ENCODE measurements at regions not wholly inside any gene's neighbourhood (a gene's known extent, or its start where the extent isn't known, plus 50 kb on each side); places are given as distances from the start of the nearest gene placed in this dataset.
A peak's percentile ranks its signal among the peaks of the same experiment; 100 is the strongest.

DNA sequence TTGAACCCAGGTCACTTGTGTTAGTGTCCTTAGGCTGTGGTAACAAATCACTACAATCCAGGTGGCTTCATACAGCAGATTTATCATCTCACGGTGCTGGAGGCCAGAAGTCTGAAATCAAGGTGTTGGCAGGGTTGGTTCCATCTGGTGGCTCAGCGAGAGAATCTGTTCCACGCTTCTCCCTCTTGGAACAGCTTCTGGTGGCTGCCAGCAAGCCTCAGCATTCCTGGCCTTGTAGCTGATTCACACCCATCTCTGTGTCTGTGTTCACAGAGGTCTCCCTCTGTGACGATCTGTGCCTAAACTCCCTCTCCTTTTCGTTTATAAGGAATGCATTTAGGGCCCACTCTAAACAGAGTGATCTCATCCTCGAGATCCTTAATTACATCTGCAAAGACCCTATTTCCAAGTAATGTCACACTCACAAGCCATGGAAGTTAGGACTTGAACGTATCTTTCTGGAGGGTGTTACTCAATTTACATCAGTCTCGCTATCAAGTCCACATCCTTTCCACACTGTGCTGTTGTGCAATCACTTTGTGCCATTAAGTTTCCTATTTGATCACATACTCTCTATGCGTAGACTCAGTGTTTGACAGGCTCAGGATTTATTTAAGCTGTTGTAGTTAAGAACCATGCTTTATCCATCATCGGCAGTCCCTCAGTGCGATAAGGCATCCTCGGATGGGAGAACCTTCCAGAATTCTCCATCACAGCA, 164.4 kb downstream of the SOCS6 start:
- no peak for FAIRE-seq

DNA sequence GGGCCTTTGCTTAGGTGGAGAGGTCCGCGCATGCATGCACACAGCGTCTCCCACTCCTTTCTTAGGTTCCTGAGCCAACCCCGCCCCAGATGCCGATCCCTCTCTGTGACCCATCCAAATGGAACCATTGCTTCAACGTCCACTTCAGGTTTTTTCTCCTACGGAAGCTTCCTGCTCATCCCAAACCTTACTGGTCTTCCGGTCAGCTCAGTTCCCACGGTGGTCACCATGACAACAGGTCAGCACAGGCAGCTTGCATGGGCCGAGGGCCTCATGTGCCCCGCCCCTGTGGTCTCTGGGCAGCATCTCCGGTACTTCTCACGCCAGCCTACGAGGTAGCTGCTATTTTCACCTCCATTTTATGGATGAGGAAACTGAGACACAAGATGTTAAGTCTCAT, 163.7 kb downstream of the SOCS6 start:
- FAIRE-seq (no peak), DNase-seq (ENCODE audit: insufficient read length, low spot score) (no peak)

More for the DNA sequence above, 164.4 kb downstream of the SOCS6 start:
- no peak for DNase-seq (ENCODE audit: insufficient read length, low spot score)

- DNase-seq (ENCODE audit: insufficient read length, low spot score) (no peak), FAIRE-seq (no peak)
Measured at GRCh38 chr18:70450426-70451253, 161.8 kb downstream of the SOCS6 start.

- DNase-seq (ENCODE audit: insufficient read length, low spot score) (no peak), FAIRE-seq (no peak)
Measured at GRCh38 chr18:70448588-70448987, 159.7 kb downstream of the SOCS6 start.

DNA sequence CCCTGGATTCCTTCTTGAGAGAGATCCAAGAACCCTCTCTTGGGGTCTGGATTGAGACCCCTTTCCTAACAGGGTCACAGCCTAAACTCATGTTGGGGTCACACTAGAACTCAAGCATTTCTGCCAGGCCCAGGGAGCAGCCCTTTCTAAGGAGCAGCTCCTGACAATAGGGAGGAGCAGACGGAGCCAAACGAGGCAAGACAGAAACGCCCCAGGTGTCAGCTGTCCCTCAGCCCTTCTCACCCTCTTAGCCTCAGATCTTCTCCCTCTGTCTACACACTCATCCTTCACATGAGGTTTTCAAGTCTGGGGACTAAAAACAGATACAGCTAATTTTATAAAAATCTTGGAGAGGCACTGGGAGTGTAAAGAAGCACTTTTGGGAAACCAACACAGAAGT, 157.2 kb downstream of the SOCS6 start:
- DNase-seq (ENCODE audit: insufficient read length, low spot score), result no peak
- FAIRE-seq, result no peak

DNA sequence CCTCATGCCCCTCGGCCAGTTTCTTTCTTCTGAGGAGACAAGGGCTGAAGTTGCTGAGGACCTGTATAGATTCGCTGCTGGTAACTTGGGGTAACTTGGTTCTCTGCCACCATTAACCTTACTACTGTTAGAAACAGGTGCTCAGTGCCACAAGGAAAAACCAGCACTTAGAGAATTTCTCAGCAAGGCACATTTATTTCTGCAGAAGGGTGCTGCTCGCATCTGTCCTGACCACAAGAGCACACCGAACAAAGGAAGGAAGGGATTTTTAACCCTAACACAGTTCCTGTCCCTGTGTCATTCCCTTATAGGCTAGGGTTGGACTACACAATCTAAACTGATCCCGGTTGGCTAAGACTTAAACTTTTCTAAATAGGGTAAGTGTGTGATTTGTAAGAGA, 154.1 kb downstream of the SOCS6 start:
- FAIRE-seq, result no peak
- DNase-seq (ENCODE audit: insufficient read length, low spot score), result no peak

GRCh38 chr18:70432804-70433400, 144.1 kb downstream of the SOCS6 start:
- DNase-seq (ENCODE audit: insufficient read length, low spot score) (no peak), FAIRE-seq (no peak)

- DNase-seq (ENCODE audit: insufficient read length, low spot score), result no peak
- FAIRE-seq, result no peak
Measured at GRCh38 chr18:70431203-70431624, 142.4 kb downstream of the SOCS6 start.

- no peak for FAIRE-seq
- no peak for DNase-seq (ENCODE audit: insufficient read length, low spot score)
Measured at GRCh38 chr18:70430501-70431173, 141.8 kb downstream of the SOCS6 start.

- no peak for DNase-seq (ENCODE audit: insufficient read length, low spot score)
- FAIRE-seq, result no peak
Measured at GRCh38 chr18:70429847-70430500, 141.1 kb downstream of the SOCS6 start.

GRCh38 chr18:70428439-70428838, 139.6 kb downstream of the SOCS6 start:
- peak; percentile 82 for FAIRE-seq
- DNase-seq (ENCODE audit: insufficient read length, low spot score), result peak; percentile 48

DNA sequence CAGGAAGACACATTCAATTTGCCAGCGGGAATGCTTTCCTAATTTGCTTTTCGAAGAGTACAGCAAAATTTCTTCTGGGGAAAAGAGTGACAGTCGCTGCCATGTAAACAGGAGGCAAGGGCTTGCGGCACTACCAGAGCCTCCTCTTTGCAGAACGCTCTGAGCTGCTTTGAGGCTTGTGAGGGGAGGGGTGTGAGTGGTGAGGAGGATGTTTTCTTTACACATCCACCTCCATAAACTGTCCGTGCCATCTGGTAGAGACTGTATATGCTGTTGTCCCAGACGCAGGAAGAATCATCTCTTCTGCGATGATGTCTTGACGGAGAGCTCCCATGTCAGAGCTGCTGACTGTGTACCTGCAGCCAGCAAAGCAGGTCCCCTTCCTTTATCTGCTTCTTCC, 138.0 kb downstream of the SOCS6 start:
- no peak for DNase-seq (ENCODE audit: insufficient read length, low spot score)
- FAIRE-seq, result no peak

- DNase-seq (ENCODE audit: insufficient read length, low spot score) (no peak), FAIRE-seq (no peak)
Measured at GRCh38 chr18:70425236-70425635, 136.4 kb downstream of the SOCS6 start.

DNA sequence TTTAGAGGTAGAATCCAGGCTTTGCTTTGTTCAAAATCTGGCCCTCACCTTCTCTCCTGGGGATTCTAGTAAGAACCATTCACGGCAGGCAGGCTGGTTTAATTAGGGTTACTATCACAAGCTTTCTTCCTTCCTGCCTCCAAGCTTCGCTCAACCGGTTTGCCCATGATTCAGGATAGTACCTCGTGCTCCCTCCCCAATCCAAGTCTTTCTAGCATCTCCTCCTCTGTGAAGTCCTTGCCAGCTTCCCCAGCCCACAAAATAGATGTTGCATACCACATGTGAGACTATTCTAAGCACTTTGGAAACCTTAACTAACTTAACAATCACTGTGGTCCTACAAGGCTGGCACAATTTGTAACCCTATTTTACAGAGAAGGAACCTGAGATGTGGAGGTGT, 135.1 kb downstream of the SOCS6 start:
- FAIRE-seq, result no peak
- DNase-seq (ENCODE audit: insufficient read length, low spot score), result no peak

- no peak for DNase-seq (ENCODE audit: insufficient read length, low spot score)
- no peak for FAIRE-seq
Measured at GRCh38 chr18:70423120-70423519, 134.3 kb downstream of the SOCS6 start.

DNA sequence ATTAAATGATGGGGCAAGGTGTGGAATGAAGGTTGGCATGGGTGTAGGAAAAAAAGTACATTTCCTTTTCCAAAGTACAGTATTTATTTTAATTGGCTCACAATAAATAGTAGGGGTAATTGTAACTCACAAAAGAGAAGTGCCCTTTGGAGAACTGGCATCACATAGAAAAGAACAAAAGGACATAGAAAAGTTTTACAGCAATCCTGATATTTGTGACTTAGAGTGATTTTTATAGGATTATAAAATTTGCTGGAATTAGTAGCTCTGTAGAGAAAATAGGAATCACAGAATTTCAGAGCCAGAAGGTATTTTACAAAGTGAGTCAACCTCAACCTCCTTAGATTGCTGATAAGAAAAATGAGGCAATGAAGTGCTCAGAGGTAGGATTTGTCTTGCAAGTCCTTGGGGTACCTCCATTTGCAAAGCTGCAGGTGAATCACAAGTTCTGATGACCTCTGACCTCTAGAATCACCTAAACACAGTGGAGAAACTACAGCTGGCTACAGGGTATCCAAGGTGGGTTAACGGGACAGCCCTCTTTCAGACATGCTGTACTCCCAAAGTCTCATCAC, 133.6 kb downstream of the SOCS6 start:
- DNase-seq (ENCODE audit: insufficient read length, low spot score) (no peak), FAIRE-seq (no peak)

GRCh38 chr18:70421471-70422390, 132.9 kb downstream of the SOCS6 start:
- DNase-seq (ENCODE audit: insufficient read length, low spot score), result no peak

DNA sequence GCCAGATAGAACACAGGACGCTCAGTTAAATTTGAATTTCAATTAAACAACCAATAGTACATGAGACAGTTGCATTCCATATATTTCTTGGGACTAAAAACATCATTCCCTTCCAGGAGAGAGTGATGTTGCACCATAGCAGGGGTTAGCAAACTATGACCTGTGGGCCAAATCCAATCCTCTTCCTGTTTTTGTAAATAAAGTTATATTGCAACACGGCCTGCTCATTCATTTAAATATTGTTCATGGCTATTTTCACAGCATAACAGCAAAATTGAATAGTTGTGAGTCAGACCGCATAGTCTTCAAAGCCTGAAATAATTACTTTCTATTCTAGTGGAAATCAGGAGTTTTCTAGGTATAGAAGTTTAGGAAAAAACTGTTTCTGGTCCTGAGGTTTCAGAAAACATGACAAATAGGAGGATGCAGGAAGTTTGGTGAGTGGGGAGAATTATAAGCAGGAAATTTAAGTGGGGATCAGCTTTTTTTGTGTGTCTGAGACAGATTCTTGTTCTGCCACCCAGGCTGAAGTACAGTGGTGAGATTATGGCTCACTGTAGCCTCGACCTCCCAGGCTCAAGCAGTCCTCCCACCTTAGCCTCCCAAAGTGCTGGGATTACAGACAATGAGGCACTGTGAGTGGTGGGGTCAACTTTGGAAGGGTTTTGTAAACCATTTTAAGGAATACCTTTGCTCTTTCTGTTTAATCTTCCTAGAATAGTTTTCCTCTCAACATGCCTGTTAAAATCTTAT, 131.5 kb downstream of the SOCS6 start:
- DNase-seq (ENCODE audit: insufficient read length, low spot score) (no peak), FAIRE-seq (no peak)

More at GRCh38 chr18:70421471-70422390, 132.9 kb downstream of the SOCS6 start:
- no peak for FAIRE-seq
